Stimulated activated CD4-positive, alpha-beta T cell treated with anti-CD3 and anti-CD28 coated beads, Interleukin-2, amount 100 ng/mL, for 4 hours (primary cell): ENCODE measurements at regions not wholly inside any gene's neighbourhood (a gene's known extent, or its start where the extent isn't known, plus 50 kb on each side); places are given as distances from the start of the nearest gene placed in this dataset.

Experiments
- DNase-seq: peaks from one replicate; pipeline ENCODE4 v3.0.0-alpha.2; 2020; ENCODE audit warnings: low read depth

DNA sequence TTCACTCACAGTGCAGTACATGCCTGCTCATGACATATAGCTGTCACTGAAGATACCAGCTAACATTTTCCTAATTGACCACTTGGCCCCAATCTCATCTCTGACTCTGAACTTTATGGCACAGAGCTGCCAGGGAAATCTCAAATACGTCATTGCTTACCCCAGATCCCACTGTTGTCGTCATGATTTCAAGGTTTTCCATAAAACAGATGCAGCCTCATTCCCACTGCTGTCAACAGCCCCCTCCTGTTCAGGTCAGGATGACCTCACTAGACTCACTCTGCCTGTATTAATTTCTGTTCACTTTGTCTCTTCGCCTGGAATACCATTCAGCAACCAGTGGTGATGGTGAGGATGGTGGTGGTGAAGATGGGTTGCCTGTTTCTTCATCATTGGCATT lies 262.6 kb upstream of the TPM1 start:
- DNase-seq: no peak

DNA sequence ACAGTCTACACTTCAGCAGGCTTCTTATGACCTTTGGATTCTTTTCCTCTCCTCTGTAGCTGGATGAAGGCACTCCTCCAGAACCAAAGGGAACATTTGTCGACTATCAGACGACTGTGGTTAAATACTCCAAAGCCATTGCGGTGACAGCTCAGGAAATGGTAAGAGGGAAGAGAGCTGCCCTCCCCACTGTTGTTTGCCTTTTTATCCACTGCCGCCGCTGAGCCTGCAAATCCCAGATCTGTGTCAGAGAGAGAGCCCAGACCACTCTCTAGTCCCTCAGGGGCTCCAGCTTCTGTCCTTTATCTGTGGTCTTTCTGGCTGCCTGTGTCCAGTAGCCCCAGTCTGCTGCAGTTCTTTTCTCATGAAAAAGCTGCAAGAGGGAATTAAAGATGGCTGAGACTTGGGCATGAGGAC lies 261.5 kb upstream of the TPM1 start:
- no peak for DNase-seq

DNA sequence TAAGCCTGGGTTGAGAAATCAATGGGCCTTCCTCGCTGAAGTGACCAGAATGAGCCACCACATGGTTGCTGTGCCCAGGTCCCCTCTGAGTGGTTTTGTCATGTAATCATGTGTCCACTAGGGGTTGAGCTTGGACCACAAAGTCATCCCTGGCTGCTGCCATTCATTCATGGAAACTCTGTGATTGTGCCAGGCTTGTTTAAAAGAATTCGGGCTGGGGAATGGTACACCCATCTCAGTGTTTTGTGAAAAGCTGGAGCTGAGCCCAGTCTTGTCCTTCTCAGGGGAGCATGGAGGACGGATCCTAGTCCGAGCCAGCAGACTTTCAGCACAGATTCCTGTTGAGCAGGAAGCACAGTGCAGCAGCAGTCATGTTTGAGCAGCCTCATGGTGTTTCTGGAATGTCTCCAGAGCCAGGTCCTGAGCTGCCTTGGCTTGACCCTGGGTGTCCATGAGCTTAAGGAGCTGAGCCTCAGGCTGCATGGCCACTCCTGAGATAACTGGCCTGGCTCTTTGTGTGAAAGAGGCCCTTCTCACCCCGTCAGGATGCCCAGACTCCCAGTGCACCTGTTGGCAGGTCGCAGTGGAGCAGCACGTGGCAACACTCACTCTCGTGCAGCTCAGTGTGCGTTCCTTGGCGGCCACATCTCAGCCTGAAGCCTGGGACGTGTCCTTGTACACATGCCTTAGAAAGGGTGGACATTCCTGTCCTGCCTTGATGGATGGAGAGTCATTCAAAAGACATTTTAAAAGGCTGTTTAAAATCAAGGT lies 260.3 kb upstream of the TPM1 start:
- no peak for DNase-seq

DNA sequence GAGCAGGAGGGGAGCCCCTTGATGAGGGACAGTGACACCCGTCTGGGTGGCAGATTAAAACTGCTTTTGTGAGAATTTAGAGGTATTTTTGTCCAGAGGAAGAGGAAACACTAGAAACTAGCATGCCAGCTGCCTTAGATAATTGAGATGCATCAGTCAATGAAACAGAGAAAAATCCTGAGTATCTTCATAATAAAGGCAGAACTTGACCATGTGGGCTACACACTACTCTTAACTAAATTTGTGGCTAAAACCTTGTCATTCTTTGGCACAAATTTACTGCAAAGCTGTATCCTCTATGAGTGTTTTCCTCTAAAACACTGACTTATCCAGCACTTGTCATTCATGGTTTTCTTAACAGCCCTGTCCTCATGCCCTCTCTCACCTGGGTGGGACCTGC lies 259.7 kb upstream of the TPM1 start:
- DNase-seq: no peak

DNA sequence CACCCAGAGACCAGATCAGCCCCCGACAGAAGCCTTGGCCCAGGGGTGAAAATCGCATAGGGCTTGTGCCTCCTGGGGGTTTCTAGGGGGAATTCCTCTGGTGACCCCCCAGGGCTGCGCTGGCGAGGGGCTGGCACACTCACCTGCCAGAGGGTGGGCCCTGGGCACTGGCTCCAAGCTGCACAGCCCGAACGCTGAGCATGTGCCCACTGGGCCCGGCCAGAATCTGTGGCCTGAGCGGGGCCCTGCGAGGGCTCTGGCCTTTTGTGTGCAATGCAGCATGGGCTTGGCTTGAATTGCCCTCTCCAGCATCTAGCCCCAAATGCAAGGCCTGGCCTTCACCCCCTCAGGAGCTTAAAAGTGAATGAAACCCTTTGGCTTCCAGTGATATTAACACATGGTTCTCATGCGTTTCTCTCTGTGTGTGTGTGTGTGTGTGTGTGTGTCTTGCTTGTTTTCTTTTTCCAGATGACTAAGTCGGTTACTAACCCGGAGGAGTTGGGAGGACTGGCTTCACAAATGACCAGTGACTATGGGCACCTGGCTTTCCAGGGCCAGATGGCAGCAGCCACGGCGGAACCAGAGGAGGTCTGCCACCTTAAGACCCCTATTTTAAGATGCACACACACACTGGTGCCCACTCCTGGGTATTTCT lies 259.1 kb upstream of the TPM1 start:
- no peak for DNase-seq

DNA sequence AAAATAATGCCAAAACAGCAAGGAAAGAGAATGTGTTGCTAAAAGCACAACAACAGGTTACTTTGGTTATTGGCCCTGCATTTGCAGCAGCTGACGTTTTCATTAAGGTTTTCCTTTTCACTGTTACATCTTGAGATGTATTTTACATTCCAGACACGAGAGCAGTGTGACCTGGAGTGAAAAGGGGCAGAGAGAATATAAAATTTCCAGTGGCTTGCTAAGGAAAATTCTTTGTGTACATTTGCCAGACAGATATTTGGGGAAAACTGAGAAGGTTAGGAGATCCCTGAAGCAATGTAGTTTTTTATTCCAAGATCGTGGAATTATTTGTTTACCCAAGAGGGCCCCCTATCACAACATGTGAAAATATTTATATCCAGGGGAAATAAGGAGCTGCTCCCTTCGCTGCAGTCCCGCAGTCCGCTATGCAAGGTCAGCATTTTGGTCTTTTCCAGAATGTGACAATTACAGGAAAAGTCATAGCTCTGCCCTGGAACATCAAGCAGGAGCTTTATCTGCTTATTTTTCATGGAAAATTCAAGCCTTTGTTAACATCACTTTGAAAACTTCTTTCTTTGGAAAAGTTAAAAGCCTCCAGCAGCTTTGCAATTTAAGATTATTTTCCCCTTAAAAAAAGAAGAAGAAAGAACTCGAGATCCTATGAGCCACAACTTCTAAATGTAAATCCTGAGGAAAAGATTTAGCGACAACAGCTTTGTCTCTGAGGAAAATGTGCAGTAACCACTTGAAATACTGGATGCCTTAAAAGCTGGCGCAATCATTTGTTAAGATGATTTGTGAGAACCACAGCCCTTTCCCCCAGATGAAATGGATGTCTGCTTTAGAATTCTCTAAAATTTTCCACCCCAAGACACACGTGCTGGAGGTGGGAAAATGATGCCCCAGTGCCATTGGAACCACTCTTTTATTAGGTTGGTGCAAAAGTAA lies 256.4 kb upstream of the TPM1 start:
- no peak for DNase-seq

DNA sequence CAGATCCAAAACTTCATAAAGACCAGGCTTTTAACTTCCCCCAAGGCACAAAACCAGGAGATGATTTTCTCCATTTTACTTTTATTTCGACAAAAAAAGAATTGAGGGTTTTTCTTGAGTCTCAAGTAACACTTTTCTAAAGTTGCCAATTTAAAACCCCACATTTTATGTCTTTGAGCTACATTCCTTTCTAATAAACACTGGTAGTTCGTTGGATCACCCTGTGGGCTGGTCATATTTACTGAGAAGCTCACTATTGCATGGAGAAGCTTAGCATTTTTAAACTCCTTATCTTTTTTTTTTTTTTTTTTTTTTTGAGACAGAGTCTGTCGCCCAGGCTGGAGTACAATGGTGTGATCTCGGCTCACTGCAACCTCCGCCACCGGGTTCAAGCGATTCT lies 255.1 kb upstream of the TPM1 start:
- DNase-seq: no peak

DNA sequence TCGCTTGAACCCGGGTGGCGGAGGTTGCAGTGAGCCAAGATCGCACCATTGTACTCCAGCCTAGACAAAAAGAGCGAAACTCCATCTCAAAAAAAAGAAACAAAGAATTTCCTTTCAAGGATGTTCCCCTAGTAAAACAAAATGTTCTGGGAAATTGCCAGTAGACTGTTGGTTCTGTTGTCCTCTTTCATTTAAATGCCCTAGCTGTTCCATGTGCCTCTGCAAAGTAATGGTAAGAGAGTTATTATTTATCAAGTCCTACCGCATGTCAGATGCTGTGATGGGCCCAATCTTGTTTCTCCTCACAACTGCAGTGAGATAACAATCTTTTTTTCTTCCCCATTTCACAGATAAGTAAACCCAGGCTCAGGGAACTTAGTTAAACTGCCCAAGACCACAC lies 254.3 kb upstream of the TPM1 start:
- no peak for DNase-seq

DNA sequence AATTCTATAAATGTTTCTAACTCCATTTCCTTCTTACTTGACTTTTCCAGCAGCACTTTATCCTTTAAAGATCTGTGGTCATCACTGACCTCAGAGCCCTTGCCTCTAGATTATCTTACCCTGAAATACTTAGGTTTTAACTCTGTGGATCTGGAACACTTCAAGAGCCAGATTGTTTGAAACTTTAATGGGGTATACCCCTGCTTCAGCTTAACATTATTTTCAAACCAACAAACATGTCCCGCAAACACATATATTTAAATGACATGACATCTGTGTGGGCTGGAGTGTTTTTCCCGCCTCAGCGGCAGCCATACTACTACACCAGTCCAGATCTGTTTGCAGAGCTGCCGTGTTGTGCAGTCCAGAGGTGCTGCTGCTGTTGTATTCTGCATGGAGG lies 252.0 kb upstream of the TPM1 start:
- no peak for DNase-seq

DNA sequence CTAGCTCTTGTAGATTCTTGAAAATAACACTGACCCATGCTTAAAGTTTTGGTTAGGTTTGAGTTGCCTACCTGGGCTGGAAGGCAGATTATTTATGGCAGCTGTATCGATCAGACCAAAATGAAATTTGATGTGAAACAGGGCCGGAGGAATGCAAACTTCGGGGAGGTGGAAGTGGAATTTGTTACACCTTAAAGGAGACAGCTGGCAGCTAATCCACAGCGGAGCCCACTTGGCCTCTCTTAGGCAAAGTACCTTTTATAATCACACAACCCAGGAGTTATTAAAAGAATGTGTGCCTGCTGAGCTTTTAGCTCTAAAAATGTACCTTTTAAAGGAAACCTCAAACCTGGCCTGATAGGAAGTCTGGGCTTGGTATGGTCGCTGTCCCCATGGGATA lies 250.9 kb upstream of the TPM1 start:
- no peak for DNase-seq

DNA sequence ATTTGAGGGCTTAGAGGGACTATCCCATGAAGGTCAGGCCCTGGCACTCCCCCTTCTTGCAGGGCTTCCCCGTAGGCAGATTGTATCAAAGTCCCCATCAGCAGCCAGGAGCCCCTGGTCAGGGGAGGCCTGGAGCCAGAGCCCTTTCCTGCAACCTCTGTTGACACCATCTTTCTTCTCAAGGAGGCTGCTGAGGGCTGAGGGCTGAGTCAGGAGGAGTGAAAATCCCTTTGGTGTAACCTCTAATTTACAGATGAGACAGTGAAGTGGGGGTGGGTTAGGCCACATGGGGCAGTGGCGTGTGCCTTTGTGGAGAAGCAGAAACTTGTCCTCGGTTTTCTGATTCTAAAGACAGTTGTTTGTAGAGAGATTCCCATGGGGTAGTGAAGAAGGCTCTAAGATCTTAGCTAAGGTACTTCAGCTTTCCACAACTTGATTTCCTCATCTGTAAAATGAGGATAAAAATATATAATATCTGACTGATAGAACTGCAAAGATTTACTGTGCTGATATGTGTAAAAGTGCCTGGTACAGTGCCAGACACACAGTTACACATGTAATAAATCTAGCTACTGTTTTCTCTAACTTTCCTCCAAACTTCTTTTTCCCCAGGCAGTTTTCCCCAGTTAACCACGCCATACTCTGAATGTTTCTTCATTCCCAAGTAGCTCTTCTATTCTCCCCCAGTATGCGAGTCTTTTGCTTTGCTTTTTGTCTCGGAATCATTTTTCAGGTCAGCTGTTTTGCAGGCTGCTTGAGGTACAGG lies 249.4 kb upstream of the TPM1 start:
- no peak for DNase-seq

DNA sequence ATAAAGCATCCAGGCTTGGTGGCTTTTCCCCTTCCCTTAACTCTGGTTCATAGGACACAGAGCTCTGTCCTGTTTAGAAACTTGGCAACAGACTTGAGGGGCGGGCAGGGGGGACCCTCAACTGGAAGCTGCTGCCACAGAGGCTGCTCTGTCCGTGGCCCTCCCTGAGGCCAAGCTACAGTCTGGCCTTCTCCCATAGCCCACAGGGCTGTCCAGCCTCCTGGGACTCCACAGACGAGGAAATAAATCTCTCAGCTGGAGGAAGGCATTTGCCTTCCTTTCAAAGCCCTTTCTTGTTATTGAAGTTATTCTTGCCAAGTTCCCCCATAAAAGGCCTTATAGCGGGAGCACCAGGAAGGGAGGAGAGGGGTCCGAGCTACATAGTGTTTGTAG lies 248.8 kb upstream of the TPM1 start:
- no peak for DNase-seq

DNA sequence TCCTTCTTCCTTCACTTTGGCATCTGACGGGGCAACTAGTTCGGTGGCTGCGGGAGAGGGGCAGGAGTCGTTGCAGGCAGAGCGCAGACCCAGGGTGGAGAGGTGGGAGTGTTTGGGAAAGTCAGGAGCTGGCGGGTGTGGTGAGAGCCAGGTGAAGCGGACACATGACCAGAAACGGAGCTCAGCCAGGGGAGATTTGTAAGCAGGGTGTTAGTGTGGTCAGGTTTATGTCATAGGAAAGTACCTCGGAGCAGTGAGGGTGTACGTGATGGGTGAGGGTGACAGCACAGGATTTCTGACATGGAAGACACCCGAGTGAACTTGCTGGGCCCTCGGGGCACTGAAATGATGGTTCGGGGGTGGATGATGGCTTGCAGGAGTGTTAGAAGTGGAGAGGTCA lies 247.4 kb upstream of the TPM1 start:
- DNase-seq: no peak

DNA sequence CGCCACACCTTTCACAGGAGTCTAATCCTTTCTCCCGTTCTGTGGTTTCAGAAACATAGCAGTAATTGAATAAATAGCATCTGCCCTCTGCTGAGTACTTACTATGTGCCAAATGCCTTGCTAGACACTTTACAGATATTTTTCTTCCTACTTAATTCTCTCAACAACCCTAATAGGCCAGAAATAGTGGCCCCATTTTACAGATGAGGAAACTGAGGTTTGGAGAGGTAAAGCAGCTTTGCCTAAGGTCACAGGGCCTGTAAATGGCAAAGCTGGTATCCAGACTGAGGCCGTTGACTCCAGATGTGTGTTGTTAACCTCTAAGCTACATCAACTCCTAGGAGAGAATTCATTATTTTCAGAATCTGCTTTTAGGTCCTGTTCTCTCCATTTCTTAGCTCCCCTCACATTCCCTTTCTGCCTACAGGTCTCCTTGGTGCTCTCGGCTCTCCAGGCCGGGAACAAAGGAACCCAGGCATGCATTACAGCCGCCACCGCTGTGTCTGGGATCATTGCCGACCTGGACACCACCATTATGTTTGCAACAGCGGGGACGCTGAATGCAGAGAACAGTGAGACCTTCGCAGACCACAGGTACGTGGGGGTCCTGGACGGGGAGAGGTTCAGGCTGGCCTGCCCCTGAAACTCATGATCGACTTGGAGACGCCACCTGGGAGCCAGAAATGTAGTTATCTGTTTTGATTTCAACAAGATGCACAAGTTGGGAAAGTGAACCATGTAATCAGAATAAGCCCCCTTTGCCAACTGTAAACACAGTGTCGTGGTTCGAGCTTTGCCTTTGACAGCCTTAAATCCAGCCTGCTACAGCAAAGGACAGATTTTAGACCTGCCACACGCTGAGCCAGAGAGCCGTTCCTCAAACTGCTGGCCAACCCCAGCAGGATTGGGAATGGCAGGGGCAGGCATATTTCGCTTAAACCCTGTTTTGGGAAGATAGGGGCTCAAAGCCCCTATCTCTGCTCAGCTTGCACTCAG lies 246.5 kb upstream of the TPM1 start:
- no peak for DNase-seq

DNA sequence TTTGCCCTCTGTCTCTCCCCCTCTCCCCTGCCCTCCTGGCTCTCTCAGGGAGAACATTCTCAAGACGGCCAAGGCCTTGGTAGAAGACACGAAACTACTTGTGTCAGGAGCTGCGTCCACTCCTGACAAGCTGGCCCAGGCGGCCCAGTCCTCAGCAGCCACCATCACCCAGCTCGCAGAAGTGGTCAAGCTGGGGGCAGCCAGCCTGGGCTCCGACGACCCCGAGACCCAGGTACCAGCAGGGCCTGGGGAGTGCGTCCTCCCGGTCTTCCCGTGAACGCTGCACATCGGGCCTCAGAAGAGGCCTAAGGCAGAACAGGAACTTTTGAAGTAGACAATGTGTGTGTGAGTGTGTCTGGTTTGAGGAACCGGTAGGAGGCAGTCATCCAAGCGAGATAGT lies 245.4 kb upstream of the TPM1 start:
- DNase-seq: no peak

DNA sequence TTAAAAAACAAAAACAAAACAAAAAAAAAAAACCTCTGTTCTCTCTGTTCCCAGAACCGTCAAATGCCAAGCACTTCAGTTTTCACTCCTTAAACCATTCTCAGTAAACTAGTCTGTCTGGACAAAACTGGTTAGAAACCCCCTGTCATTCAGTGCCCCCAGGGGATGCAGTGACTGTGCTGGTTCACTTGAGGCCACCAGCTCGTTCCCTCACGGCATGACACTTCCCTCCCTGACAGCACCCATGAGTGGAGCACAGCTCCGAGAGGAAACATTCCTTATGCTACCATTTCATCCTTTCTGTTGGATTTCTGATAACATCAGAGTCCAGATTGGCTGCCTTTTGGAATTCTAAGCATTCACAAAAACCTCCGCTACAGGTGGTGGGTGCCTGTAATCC lies 244.0 kb upstream of the TPM1 start:
- DNase-seq: no peak

DNA sequence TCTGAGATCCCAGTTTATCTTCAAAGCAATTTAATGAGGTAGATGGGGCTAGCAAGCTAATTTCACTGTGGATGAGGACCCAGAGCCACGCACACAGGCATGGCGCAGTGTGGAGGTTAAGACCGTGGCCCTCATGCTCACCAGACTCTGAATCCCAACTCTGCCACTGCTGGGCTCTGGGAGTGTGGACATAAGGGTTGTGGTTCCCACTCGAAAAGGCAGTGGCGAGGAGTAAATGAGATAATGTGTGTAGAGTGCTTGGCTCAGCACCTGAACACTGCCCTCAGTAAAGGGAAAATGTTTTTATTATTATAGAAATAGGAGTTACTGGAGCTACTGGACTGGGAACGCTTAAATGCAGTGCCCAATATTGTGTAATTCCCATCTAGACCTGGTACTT lies 243.5 kb upstream of the TPM1 start:
- DNase-seq: no peak

DNA sequence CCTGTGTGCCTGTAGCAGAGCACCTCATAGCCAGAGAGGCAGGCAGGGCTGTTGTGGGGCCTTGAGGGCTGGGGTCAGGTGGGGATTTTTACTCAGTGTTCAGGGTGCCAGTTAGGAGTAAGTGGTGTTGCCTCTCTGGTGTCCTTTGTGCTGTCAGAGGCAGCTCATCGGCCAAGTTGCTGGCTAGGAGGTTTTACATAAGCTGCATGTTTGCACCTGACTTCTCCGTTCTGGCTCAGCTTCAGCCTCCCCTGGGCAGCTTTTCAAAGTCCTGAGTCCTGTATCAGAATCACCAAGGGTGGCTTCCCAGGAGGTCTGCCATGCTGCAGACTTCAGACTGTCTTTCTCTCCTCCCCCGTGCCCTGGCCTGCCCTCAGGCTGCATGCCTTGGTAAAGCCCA lies 242.6 kb upstream of the TPM1 start:
- DNase-seq: no peak

DNA sequence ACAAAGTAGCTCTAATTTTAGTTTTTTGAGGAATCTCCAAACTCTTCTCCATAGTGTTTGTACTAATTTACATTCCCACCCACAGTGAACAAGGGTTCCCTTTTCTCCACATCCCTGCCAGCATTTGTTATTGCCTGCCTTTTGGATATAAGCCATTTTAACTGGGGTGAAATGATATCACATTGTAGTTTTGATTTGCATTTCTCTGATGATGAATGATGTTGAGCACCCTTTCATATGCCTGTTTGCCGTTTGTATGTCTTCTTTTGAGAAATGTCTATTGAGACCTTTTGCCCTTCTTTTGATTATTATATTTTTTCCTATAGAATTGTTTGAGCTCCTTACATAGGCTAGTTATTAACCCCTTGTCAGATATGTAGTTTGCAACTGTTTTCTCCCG lies 239.9 kb upstream of the TPM1 start:
- DNase-seq: no peak

DNA sequence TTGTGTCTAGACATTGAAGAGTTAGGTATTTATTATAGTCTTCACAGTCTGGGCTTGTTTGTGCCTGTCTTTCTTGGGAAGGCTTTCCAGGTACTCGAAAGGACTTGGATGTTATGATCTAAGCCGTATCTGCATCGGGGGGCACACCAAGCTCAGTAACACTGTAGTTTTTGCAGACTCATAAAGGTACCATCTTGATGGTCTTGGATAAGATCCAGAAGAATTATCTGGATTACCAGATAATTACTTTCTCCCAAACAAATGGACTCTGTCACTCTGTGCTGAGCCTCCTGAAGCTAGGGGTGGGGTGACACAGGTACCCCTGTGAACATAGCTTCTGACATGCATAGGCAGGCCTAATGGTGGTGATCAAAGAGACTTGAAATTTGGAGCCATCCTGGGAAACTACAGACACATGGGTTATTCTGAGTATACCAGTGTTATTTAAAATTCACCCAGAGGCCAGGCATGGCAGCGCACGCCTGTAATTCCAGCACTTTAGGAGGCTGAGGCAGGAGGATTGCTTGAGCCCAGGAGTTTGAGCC lies 238.6 kb upstream of the TPM1 start:
- no peak for DNase-seq

DNA sequence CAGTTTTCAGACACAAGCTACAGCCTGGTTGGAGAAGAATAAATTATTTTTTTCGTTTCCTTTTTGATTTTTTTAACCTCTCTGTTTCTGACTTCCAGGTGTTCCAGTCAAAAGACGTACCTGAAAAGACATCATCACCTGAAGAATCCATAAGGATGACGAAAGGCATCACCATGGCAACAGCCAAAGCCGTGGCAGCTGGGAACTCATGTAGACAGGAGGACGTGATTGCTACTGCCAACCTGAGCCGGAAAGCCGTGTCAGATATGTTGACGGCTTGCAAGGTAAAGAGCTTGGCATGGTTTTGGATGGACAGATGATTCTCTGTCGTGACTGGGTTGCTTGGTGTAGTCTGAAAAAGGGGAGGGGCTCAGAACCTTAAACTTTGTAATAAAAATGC lies 237.0 kb upstream of the TPM1 start:
- no peak for DNase-seq
